SK-N-SH treated with all-trans-retinoic acid at 6 μM for 48 hours (cell line): ENCODE measurements at regions not wholly inside any gene's neighbourhood (a gene's known extent, or its start where the extent isn't known, plus 50 kb on each side); places are given as distances from the start of the nearest gene placed in this dataset.

Experiments
- ATAC-seq: fragments of 200-7000 bp; cut with Tn5 transposase; 3 replicates; pipeline ENCODE4 v1.9.1; 2020; ENCODE audit warnings: mild to moderate bottlenecking, moderate library complexity
- ARNTL ChIP-seq: fragments of 450-650 bp; formaldehyde crosslinking; IDR thresholded peaks from 2 replicates; pipeline ENCODE4 v1.5.0; 2020; ENCODE audit warnings: low read depth, mild to moderate bottlenecking, moderate library complexity, borderline replicate concordance
- BACH2 ChIP-seq: fragments of 250-450 bp; sonication (Bioruptor Pico); IDR thresholded peaks from 2 replicates; pipeline ENCODE4 v1.9.0; 2021; ENCODE audit warnings: mild to moderate bottlenecking, borderline replicate concordance
- CREB5 ChIP-seq: fragments of 250-450 bp; sonication (Bioruptor Pico); IDR thresholded peaks from 2 replicates; pipeline ENCODE4 v1.5.1; 2020; ENCODE audit warnings: low read depth, mild to moderate bottlenecking, moderate library complexity
- CSRNP3 ChIP-seq: fragments of 250-450 bp; sonication (Bioruptor Pico); IDR thresholded peaks from 2 replicates; pipeline ENCODE4 v1.5.1; 2021; ENCODE audit warnings: mild to moderate bottlenecking, moderate library complexity
- ESRRG ChIP-seq: fragments of 250-450 bp; sonication (Bioruptor Pico); IDR thresholded peaks from 2 replicates; pipeline ENCODE4 v1.6.1; 2021; ENCODE audit warnings: mild to moderate bottlenecking
- GLIS3 ChIP-seq: fragments of 250-450 bp; sonication (Bioruptor Pico); IDR thresholded peaks from 2 replicates; pipeline ENCODE4 v1.5.0; 2020; ENCODE audit warnings: mild to moderate bottlenecking, moderate library complexity
- ISL1 ChIP-seq: fragments of 250-450 bp; sonication (Bioruptor Pico); IDR thresholded peaks from 2 replicates; pipeline ENCODE4 v2.1.2; 2022; ENCODE audit warnings: mild to moderate bottlenecking, moderate library complexity
- OSR1 ChIP-seq: fragments of 250-450 bp; sonication (Bioruptor Pico); IDR thresholded peaks from 2 replicates; pipeline ENCODE4 v1.8.0; 2022; ENCODE audit warnings: moderate library complexity, mild to moderate bottlenecking, inconsistent platforms
- POU6F1 ChIP-seq: fragments of 250-450 bp; sonication (Bioruptor Pico); IDR thresholded peaks from 2 replicates; pipeline ENCODE4 v1.8.0; 2021; ENCODE audit warnings: low read depth, mild to moderate bottlenecking, moderate library complexity, borderline replicate concordance
- PPARA ChIP-seq: fragments of 250-450 bp; sonication (Bioruptor Pico); IDR thresholded peaks from 2 replicates; pipeline ENCODE4 v1.5.0; 2020; ENCODE audit warnings: mild to moderate bottlenecking, borderline replicate concordance
- RARB ChIP-seq: fragments of 250-450 bp; sonication (Bioruptor Pico); IDR thresholded peaks from 2 replicates; pipeline ENCODE4 v1.8.0; 2021; ENCODE audit warnings: mild to moderate bottlenecking, moderate library complexity
- SNAI2 ChIP-seq: fragments of 250-450 bp; sonication (Bioruptor Pico); IDR thresholded peaks from 2 replicates; pipeline ENCODE4 v1.5.0; 2020; ENCODE audit warnings: mild to moderate bottlenecking, moderate library complexity
- TCF4 ChIP-seq: fragments of 250-450 bp; sonication (Bioruptor Pico); IDR thresholded peaks from 2 replicates; pipeline ENCODE4 v1.8.0; 2021; ENCODE audit warnings: mild to moderate bottlenecking, moderate library complexity, borderline replicate concordance
- TOX ChIP-seq: fragments of 250-450 bp; sonication (Bioruptor Pico); IDR thresholded peaks from 2 replicates; pipeline ENCODE4 v1.8.0; 2021; ENCODE audit warnings: mild to moderate bottlenecking, moderate library complexity, borderline replicate concordance
- TSHZ2 ChIP-seq: fragments of 250-450 bp; sonication (Bioruptor Pico); IDR thresholded peaks from 2 replicates; pipeline ENCODE4 v1.5.0; 2020; ENCODE audit warnings: mild to moderate bottlenecking, moderate library complexity
- ZFP3 ChIP-seq: fragments of 250-450 bp; sonication (Bioruptor Pico); IDR thresholded peaks from 2 replicates; pipeline ENCODE4 v1.5.0; 2020; ENCODE audit warnings: mild to moderate bottlenecking, moderate library complexity
- ZFP30 ChIP-seq: fragments of 450-650 bp; formaldehyde crosslinking; IDR thresholded peaks from 2 replicates; pipeline ENCODE4 v1.5.0; 2022; ENCODE audit warnings: mild to moderate bottlenecking, moderate library complexity
- ZNF565 ChIP-seq: fragments of 450-650 bp; formaldehyde crosslinking; conservative IDR thresholded peaks from 2 replicates; pipeline ENCODE4 v1.5.0; 2020; ENCODE audit warnings: low read depth, mild to moderate bottlenecking, moderate library complexity
- ZNF70 ChIP-seq: fragments of 450-650 bp; formaldehyde crosslinking; IDR thresholded peaks from 2 replicates; pipeline ENCODE4 v1.5.0; 2020; ENCODE audit warnings: mild to moderate bottlenecking, moderate library complexity
- ZNF8 ChIP-seq: fragments of 450-650 bp; formaldehyde crosslinking; IDR thresholded peaks from 2 replicates; pipeline ENCODE4 v1.5.0; 2020; ENCODE audit warnings: mild to moderate bottlenecking, moderate library complexity

- ATAC-seq: no peak
- no peak for TF ChIP-seq ISL1 (CRISPR knock-in tag)
- TF ChIP-seq TOX: no peak
- no peak for TF ChIP-seq GLIS3
- no peak for TF ChIP-seq ZNF8 (CRISPR knock-in tag)
- no peak for TF ChIP-seq BACH2 (CRISPR knock-in tag)
- TF ChIP-seq CSRNP3 (CRISPR knock-in tag): no peak
- TF ChIP-seq ARNTL: no peak
- TF ChIP-seq TSHZ2 (CRISPR knock-in tag): no peak
- no peak for TF ChIP-seq PPARA (CRISPR knock-in tag)
- TF ChIP-seq CREB5: no peak
- TF ChIP-seq, all 23 proteins: peak for 0
Observed at GRCh38 chr10:118856106-118856505, 101.3 kb upstream of the CACUL1 start.

- ATAC-seq: no peak; the same call in 2 of the 3 replicates
- TF ChIP-seq ESRRG (CRISPR knock-in tag): no peak
- no peak for TF ChIP-seq GLIS3
- peak; percentile 88 for TF ChIP-seq ISL1 (CRISPR knock-in tag)
- peak; percentile 37; the same call in 1 of the 2 replicates for TF ChIP-seq ZFP3 (CRISPR knock-in tag)
- 0 out of 2 replicates have a peak, but pooled peaks have one; percentile 16 for TF ChIP-seq PPARA (CRISPR knock-in tag)
- TF ChIP-seq OSR1: no peak
- TF ChIP-seq POU6F1 (CRISPR knock-in tag): peak; percentile 39; the same call in 1 of the 2 replicates
- peak; percentile 87 for TF ChIP-seq TSHZ2 (CRISPR knock-in tag)
- TF ChIP-seq ZNF565: peak; percentile 48; the same call in 1 of the 2 replicates
- TF ChIP-seq SNAI2 (CRISPR knock-in tag): peak; percentile 95; the same call in 1 of the 2 replicates
- peak; percentile 99 for TF ChIP-seq TCF4
- no peak for TF ChIP-seq RARB (CRISPR knock-in tag)
- TF ChIP-seq ZNF8 (CRISPR knock-in tag): 0 out of 2 replicates have a peak, but pooled peaks have one; percentile 34
- TF ChIP-seq ZFP30: no peak
Observed at GRCh38 chr10:118865998-118866693, 111.4 kb upstream of the CACUL1 start.

GRCh38 chr10:118867768-118868167 is 113.0 kb upstream of the CACUL1 start:
- no peak for ATAC-seq
- no peak for TF ChIP-seq ZNF565
- TF ChIP-seq GLIS3: no peak
- TF ChIP-seq TCF4: no peak
- no peak for TF ChIP-seq POU6F1 (CRISPR knock-in tag)
- TF ChIP-seq RARB (CRISPR knock-in tag): no peak
- TF ChIP-seq ARNTL: no peak
- no peak for TF ChIP-seq ZNF70 (CRISPR knock-in tag)
- TF ChIP-seq BACH2 (CRISPR knock-in tag): no peak
- no peak for TF ChIP-seq CREB5
- TF ChIP-seq TOX: no peak
- TF ChIP-seq ISL1 (CRISPR knock-in tag): no peak
- no peak for TF ChIP-seq SNAI2 (CRISPR knock-in tag)
- no peak for TF ChIP-seq CSRNP3 (CRISPR knock-in tag)
